ENCODE measurements at regions not wholly inside any gene's neighbourhood (a gene's known extent, or its start where the extent isn't known, plus 50 kb on each side); places are given as distances from the start of the nearest gene placed in this dataset.

DNA sequence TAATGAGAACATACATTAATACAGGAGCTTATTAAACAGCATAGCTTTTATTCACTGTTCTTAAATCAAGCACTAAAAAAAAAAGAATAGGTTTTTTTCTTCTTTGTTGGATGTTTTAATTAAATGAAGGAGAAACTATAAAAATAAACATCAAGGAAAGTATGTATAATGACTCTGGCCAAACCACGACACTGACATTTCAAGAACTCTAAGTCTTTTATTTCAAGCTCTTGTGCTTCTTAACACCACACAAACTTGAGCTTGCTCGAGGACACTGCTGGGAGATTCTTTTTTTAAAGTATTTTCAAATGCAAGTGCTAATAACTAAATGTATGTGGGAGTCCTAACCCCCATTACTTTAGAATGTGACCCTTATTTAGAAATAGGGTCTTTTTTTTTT, 204.9 kb upstream of the PPARGC1A start:
- Mint-ChIP-seq H3K27ac (ENCODE audit: unreplicated experiment) (no peak overlapping the region), H3K36me3 (ENCODE audit: insufficient read depth, unreplicated experiment) (no peaks in the 10 kb centered on the region), H3K4me1 (ENCODE audit: low read depth, unreplicated experiment) (no peaks in the 10 kb centered on the region), H3K9me3 (ENCODE audit: unreplicated experiment) (no peaks in the 10 kb centered on the region), H3K27me3 (ENCODE audit: insufficient read depth, unreplicated experiment) (peaks cover 9% of the 10 kb centered on the region), H3K4me3 (ENCODE audit: unreplicated experiment) (no peak overlapping the region)
- H3K9me3 ChIP-seq: no peaks in the 10 kb centered on the region
- no peak for DNase-seq
- ChIA-PET CTCF (no interaction called here), POLR2A (no interaction called here)
- H3K27me3 ChIP-seq (replicated peaks; ENCODE audit: control insufficient read depth, insufficient read depth, low read length): no peaks in the 10 kb centered on the region
- no peaks in the 10 kb centered on the region for H3K36me3 ChIP-seq (ENCODE audit: control insufficient read depth, insufficient read depth, low read length)
- no peaks in the 10 kb centered on the region for H3K4me1 ChIP-seq
- BruUV-seq (replicated peaks): no TSS peak
- no peak overlapping the region for H3K4me3 ChIP-seq (ENCODE audit: low read depth, low read length)
- intact Hi-C loops (cut with micrococcal nuclease; ENCODE audit: unreplicated experiment): no loop called here
- TF ChIP-seq, protein P1, sequence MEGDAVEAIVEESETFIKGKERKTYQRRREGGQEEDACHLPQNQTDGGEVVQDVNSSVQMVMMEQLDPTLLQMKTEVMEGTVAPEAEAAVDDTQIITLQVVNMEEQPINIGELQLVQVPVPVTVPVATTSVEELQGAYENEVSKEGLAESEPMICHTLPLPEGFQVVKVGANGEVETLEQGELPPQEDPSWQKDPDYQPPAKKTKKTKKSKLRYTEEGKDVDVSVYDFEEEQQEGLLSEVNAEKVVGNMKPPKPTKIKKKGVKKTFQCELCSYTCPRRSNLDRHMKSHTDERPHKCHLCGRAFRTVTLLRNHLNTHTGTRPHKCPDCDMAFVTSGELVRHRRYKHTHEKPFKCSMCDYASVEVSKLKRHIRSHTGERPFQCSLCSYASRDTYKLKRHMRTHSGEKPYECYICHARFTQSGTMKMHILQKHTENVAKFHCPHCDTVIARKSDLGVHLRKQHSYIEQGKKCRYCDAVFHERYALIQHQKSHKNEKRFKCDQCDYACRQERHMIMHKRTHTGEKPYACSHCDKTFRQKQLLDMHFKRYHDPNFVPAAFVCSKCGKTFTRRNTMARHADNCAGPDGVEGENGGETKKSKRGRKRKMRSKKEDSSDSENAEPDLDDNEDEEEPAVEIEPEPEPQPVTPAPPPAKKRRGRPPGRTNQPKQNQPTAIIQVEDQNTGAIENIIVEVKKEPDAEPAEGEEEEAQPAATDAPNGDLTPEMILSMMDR (IDR thresholded peaks at IDR 0.05; ENCODE audit: insufficient read depth in 1 of 2, low read depth in 1 of 2, low read length in 1 of 2, severe bottlenecking in 1 of 2, unreplicated experiment in 1 of 2): no peak

DNA sequence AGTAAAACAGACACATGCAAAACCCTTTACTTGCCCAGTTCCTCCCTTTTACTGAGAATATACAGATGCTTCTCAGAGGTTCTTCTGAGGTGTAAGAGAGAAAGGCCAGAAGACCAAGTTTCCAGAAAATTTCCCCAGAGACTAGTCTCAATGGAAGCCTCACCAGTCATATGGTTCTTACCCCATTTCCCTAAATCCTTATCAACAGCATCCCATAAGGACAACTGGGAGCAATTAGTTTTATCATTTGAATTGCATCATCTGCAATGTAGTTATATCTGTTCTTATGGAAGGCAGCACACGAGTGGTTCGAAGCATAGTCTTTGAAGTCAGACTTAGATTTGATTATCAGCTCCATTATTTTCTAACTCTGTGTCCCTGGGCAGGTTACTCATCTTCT, 203.6 kb upstream of the PPARGC1A start:
- Mint-ChIP-seq H3K27ac (ENCODE audit: unreplicated experiment) (no peak overlapping the region), H3K9me3 (ENCODE audit: unreplicated experiment) (no peaks in the 10 kb centered on the region), H3K4me1 (ENCODE audit: low read depth, unreplicated experiment) (no peaks in the 10 kb centered on the region), H3K36me3 (ENCODE audit: insufficient read depth, unreplicated experiment) (no peaks in the 10 kb centered on the region), H3K4me3 (ENCODE audit: unreplicated experiment) (no peak overlapping the region), H3K27me3 (ENCODE audit: insufficient read depth, unreplicated experiment) (peaks cover 9% of the 10 kb centered on the region)
- ChIA-PET POLR2A (no interaction called here), CTCF (no interaction called here)
- no peak for DNase-seq
- TF ChIP-seq, protein P1 (IDR thresholded peaks at IDR 0.05; ENCODE audit: insufficient read depth in 1 of 2, low read depth in 1 of 2, low read length in 1 of 2, severe bottlenecking in 1 of 2, unreplicated experiment in 1 of 2): no peak
- no TSS peak for BruUV-seq (replicated peaks)
- Histone ChIP-seq H3K4me1 (no peaks in the 10 kb centered on the region), H3K9me3 (no peaks in the 10 kb centered on the region), H3K27me3 (replicated peaks; ENCODE audit: control insufficient read depth, insufficient read depth, low read length) (no peaks in the 10 kb centered on the region), H3K36me3 (ENCODE audit: control insufficient read depth, insufficient read depth, low read length) (no peaks in the 10 kb centered on the region), H3K4me3 (ENCODE audit: low read depth, low read length) (no peak overlapping the region)
- intact Hi-C loops (cut with micrococcal nuclease; ENCODE audit: unreplicated experiment): no loop called here

DNA sequence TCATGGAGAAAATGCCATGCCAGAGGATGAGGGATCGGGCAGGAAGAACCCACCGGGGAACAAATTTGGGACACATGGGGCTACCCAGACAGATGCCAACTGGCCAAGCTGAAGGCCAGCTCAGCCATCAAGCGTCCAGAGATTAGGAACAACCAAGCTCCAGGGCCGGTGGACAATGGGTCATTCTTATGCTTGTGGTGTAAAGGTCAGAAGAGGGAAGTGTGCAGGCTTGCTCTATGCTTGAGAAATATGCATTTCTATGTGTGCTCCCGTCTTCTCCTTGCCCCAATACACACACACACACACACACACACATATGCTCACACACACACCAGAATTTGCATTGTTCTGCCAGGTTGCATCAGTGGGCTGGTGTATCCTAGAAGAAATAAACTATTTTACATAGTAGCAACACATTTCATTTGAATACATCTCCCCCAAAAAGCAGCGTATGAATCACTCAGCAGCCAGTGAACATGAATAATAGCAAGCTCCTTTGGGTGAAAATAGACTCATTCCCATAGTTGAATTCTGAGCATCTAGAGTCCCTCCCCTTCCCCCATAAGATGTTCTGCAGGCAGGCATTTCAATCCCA, 201.9 kb upstream of the PPARGC1A start:
- ChIA-PET POLR2A (no interaction called here), CTCF (no interaction called here)
- Mint-ChIP-seq H3K36me3 (ENCODE audit: insufficient read depth, unreplicated experiment) (no peaks in the 10 kb centered on the region), H3K9me3 (ENCODE audit: unreplicated experiment) (no peaks in the 10 kb centered on the region), H3K4me3 (ENCODE audit: unreplicated experiment) (no peak overlapping the region), H3K27ac (ENCODE audit: unreplicated experiment) (no peak overlapping the region), H3K4me1 (ENCODE audit: low read depth, unreplicated experiment) (no peaks in the 10 kb centered on the region), H3K27me3 (ENCODE audit: insufficient read depth, unreplicated experiment) (peaks cover 11% of the 10 kb centered on the region)
- no peaks in the 10 kb centered on the region for H3K4me1 ChIP-seq
- no peak overlapping the region for H3K4me3 ChIP-seq (ENCODE audit: low read depth, low read length)
- no peak for DNase-seq
- no TSS peak for BruUV-seq (replicated peaks)
- TF ChIP-seq, protein P1 (IDR thresholded peaks at IDR 0.05; ENCODE audit: insufficient read depth in 1 of 2, low read depth in 1 of 2, low read length in 1 of 2, severe bottlenecking in 1 of 2, unreplicated experiment in 1 of 2): no peak
- no peaks in the 10 kb centered on the region for H3K27me3 ChIP-seq (replicated peaks; ENCODE audit: control insufficient read depth, insufficient read depth, low read length)
- H3K36me3 ChIP-seq (ENCODE audit: control insufficient read depth, insufficient read depth, low read length): no peaks in the 10 kb centered on the region
- no peaks in the 10 kb centered on the region for H3K9me3 ChIP-seq
- intact Hi-C loops (cut with micrococcal nuclease; ENCODE audit: unreplicated experiment): no loop called here
